ENCODE measurements at regions not wholly inside any gene's neighbourhood (a gene's known extent, or its start where the extent isn't known, plus 50 kb on each side); places are given as distances from the start of the nearest gene placed in this dataset.

DNA sequence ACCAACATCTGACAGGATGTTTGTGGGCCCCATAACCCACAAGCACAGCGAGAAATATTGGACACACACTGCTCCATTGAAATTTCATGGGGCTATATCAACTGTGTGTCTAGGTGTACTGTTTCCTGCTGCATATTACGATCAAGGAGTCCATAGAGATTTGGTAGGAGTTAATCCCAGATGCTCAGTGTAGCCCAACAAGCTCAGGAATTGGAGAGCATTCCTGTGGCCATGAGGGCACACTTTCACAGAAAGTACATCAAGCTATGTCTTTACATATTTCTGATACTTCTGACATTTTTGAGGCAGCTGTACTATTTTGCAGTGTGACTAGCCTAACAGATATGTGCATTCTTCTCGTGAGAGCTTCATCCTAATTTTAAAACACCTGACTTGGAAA is 473.1 kb downstream of the PTH2R start:
- TF ChIP-seq, protein P1, sequence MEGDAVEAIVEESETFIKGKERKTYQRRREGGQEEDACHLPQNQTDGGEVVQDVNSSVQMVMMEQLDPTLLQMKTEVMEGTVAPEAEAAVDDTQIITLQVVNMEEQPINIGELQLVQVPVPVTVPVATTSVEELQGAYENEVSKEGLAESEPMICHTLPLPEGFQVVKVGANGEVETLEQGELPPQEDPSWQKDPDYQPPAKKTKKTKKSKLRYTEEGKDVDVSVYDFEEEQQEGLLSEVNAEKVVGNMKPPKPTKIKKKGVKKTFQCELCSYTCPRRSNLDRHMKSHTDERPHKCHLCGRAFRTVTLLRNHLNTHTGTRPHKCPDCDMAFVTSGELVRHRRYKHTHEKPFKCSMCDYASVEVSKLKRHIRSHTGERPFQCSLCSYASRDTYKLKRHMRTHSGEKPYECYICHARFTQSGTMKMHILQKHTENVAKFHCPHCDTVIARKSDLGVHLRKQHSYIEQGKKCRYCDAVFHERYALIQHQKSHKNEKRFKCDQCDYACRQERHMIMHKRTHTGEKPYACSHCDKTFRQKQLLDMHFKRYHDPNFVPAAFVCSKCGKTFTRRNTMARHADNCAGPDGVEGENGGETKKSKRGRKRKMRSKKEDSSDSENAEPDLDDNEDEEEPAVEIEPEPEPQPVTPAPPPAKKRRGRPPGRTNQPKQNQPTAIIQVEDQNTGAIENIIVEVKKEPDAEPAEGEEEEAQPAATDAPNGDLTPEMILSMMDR (conservative IDR thresholded peaks at IDR 0.05), result no peak
- TF ChIP-seq EZH2 (IDR thresholded peaks at IDR 0.05; ENCODE audit: low read depth), result no peak
